GM21528 (cell line): ENCODE measurements at regions not wholly inside any gene's neighbourhood (a gene's known extent, or its start where the extent isn't known, plus 50 kb on each side); places are given as distances from the start of the nearest gene placed in this dataset.

ENCODE experiments used
- ATAC-seq: cut with Tn5 transposase; IDR thresholded peaks from one replicate; pipeline ENCODE4 v1.9.1; 2021; ENCODE audit warnings: mild to moderate bottlenecking, moderate library complexity; ENCODE audit not compliant: unreplicated experiment, low FRiP score

- ATAC-seq = no peak
Measured at GRCh38 chr2:239459606-239460005, 58.8 kb upstream of the HDAC4 start.

- no peak for ATAC-seq
Measured at GRCh38 chr2:239459056-239459455, 58.2 kb upstream of the HDAC4 start.

DNA sequence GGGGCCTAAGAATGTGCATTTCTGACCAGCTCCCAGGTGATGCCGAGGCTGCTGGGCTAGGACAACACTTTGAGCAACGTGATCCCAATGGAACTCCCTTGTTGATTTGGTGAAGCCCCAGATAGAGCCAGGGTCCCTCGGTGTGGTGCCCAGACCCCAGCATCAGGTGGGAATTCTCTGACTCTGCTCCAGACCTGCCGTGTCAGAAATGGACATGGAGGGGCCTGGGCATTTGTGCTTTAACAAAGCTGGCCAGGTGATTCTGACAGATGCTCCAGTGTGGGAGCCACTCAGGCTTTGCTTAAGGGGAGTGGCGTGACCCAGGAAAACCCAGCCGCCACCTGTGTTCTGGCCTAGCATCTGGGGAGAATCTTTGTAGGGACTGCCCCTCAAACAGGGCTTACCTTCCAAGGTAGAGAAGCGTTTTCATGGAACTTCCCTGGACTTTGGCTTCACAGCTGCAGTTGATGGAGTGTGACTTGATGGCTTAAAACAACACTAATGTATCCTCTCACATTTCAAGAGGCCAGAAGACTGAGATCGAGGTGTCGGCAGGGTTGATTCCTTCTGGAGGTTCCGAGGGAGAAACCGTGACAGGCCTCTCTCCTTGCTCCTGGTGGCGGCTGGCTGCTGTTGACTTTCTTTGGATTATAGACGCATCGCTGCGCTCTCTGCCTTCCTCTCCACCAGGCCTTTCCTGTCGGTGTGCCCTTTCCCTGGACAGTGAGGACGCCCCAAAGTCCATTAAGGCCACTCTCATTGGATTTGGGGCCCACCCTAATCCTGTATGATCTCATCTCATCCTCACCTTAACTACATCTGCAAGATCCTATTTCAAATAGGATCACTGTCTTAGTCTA lies 57.0 kb upstream of the HDAC4 start:
- ATAC-seq = no peak

DNA sequence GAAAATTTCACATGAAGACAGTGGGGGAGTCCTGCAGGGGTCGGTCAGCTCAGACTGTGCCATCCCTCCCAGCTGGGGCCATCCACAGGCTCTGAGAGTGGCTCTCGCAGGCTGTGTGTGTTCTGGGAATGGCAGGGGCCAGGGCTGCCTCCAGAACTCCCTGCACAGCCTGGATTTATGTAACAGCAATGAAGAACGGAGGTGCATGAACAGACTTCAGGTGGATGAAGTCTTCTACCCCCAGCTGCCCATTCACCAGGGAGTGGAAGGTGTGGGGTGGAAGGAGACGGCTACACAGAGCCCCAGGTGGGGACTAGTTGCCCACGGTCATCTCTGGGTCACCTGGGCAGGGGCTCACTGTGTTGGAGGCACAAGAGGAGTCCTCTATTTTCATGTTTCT lies 56.1 kb upstream of the HDAC4 start:
- no peak for ATAC-seq

GRCh38 chr2:239455436-239456203 lies 54.8 kb upstream of the HDAC4 start:
- ATAC-seq = no peak

DNA sequence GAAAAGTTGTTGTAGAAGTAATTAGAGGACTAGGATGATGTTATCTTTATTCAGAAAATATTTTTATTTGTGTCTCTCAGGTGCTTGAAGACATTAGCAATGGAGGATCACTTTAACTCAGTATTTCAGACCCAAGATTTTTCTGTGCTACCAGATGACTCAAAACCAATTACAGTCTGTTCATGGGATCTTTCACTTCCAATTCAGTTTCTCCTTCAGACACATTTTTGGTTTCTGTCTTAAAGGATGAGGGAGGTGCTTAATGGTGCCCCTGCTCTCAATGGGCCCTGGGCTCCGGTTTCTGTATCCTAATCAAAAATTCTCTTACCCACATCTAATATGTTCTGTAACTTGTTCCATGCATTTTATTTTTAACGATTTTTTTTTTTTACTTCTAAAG lies 53.7 kb upstream of the HDAC4 start:
- ATAC-seq = no peak
